GM12878 (cell line): ENCODE measurements at regions not wholly inside any gene's neighbourhood (a gene's known extent, or its start where the extent isn't known, plus 50 kb on each side); places are given as distances from the start of the nearest gene placed in this dataset.

Experiments
- ATAC-seq: fragments of 200-7000 bp; cut with Tn5 transposase; 3 replicates; pipeline ENCODE4 v1.9.1; 2020; ENCODE audit warnings: mild to moderate bottlenecking, moderate library complexity
- BruUV-seq: library from RNA; stranded (reverse); fragments of 400-500 nt; replicated peaks from 2 replicates; lab custom pipeline; 2021; lab: Mats Ljungman, UMichigan
- CTCF ChIA-PET: fragments of 300-600 bp; sonication (Branson Sonifier 250); formaldehyde crosslinking; extraction: SDS; loops from one replicate; lab custom pipeline; 2021; ENCODE audit warnings: inconsistent platforms; lab: Yijun Ruan, JAX
- POLR2A ChIA-PET: fragments of 350-600 bp; formaldehyde crosslinking; extraction: SDS; loops from one replicate; lab custom pipeline; 2021; ENCODE audit warnings: inconsistent platforms; lab: Charles Lee
- RAD21 ChIA-PET: fragments of 300-600 bp; sonication (Branson Sonifier 250); formaldehyde crosslinking; loops from one replicate; lab custom pipeline; 2023; ENCODE audit warnings: antibody characterized with exemption; ENCODE audit not compliant: unreplicated experiment; lab: Charles Lee
- SMC1A ChIA-PET: fragments of 300-600 bp; sonication (Branson Sonifier 250); formaldehyde crosslinking; loops from one replicate; lab custom pipeline; 2023; ENCODE audit not compliant: unreplicated experiment, uncharacterized antibody; lab: Charles Lee
- DNase-seq: peaks from one replicate; pipeline ENCODE4 v3.0.0-alpha.2; 2011; ENCODE audit warnings: low read depth, low spot score
- FAIRE-seq: peaks from 3 replicates; lab custom pipeline; 2011; peaks lifted over from hg19 to GRCh38; lab: Jason Lieb, UNC
- H2AFZ ChIP-seq: 2 replicates; pipeline ENCODE4 v1.6.0; 2011; ENCODE audit warnings: low read depth, low read length, control low read depth; ENCODE audit not compliant: control insufficient read depth
- H3K27ac ChIP-seq: 2 replicates; pipeline ENCODE4 v1.5.1; 2011; ENCODE audit warnings: control low read depth; ENCODE audit not compliant: control insufficient read depth, insufficient read depth
- H3K27me3 ChIP-seq, 2 experiments: replicated peaks in 1 of 2; 2 replicates each; pipeline versions ENCODE4 v1.6.0 to v1.6.1; 2011; ENCODE audit warnings: low read length in 1 of 2; ENCODE audit not compliant: control insufficient read depth in 2 of 2, insufficient read depth in 2 of 2
- H3K36me3 ChIP-seq, 2 experiments: 2 replicates each; pipeline ENCODE4 v1.5.1; 2011; ENCODE audit warnings: low read length in 1 of 2; ENCODE audit not compliant: control insufficient read depth in 2 of 2, insufficient read depth in 2 of 2
- H3K4me1 ChIP-seq: 2 replicates; pipeline ENCODE4 v1.6.1; 2011; ENCODE audit warnings: mild to moderate bottlenecking, low read length, moderate library complexity, mixed read lengths; ENCODE audit not compliant: control insufficient read depth, insufficient read depth
- H3K4me2 ChIP-seq: 2 replicates; pipeline ENCODE4 v1.6.0; 2011; ENCODE audit warnings: control low read depth; ENCODE audit not compliant: control insufficient read depth, insufficient read depth
- H3K4me3 ChIP-seq: fragments of 200-600 bp; sonication (generic); 2 replicates; pipeline ENCODE4 v1.5.1; 2016
- H3K79me2 ChIP-seq: 2 replicates; pipeline ENCODE4 v1.6.0; 2011; ENCODE audit warnings: low read length; ENCODE audit not compliant: control insufficient read depth, insufficient read depth
- H3K9ac ChIP-seq: 2 replicates; pipeline ENCODE4 v1.8.0; 2011; ENCODE audit warnings: low read length, control low read depth, mixed read lengths; ENCODE audit not compliant: control insufficient read depth, insufficient read depth
- H3K9me3 ChIP-seq: replicated peaks from 3 replicates; pipeline ENCODE4 v1.5.1; 2011; ENCODE audit warnings: mild to moderate bottlenecking, low read length; ENCODE audit not compliant: control insufficient read depth, insufficient read depth
- H4K20me1 ChIP-seq: 2 replicates; pipeline ENCODE4 v1.6.0; 2011; ENCODE audit not compliant: control insufficient read depth, insufficient read depth
- BCL11A ChIP-seq: IDR thresholded peaks from 2 replicates; pipeline ENCODE4 v1.6.1; 2011; ENCODE audit warnings: low read depth, low read length
- BHLHE40 ChIP-seq, 2 experiments: fragments of 450-650 bp in 1 of 2; IDR thresholded peaks; 2 replicates each; pipeline ENCODE4 v1.6.1; 2011 to 2017; ENCODE audit warnings: low read depth in 2 of 2, borderline replicate concordance in 1 of 2, improper control_type of control experiment in 1 of 2, low read length in 1 of 2, mild to moderate bottlenecking in 1 of 2
- ETV6 ChIP-seq, 2 experiments: fragments of 450-650 bp in 1 of 2; IDR thresholded peaks in 1 of 2; conservative IDR thresholded peaks in 1 of 2; 2 replicates each; pipeline ENCODE4 v1.6.1; 2014; ENCODE audit warnings: antibody characterized with exemption in 1 of 2, borderline replicate concordance in 1 of 2, low read depth in 1 of 2, mild to moderate bottlenecking in 1 of 2, moderate library complexity in 1 of 2
- HDAC6 ChIP-seq: fragments of 200-600 bp; sonication (generic); IDR thresholded peaks from one replicate; pipeline ENCODE4 v1.8.0; 2017; ENCODE audit warnings: antibody characterized with exemption; ENCODE audit not compliant: unreplicated experiment
- KAT2A ChIP-seq: conservative IDR thresholded peaks from 2 replicates; pipeline ENCODE4 v1.6.1; 2011; ENCODE audit warnings: low read depth, low read length; ENCODE audit not compliant: control insufficient read depth
- RAD51 ChIP-seq: fragments of 450-650 bp; IDR thresholded peaks from 2 replicates; pipeline ENCODE4 v1.6.1; 2016; ENCODE audit warnings: moderate library complexity, mild to moderate bottlenecking, inconsistent platforms
- SMAD1 ChIP-seq: fragments of 450-650 bp; IDR thresholded peaks from 2 replicates; pipeline ENCODE4 v1.6.1; 2018; ENCODE audit warnings: mild to moderate bottlenecking, low read depth; ENCODE audit not compliant: partially characterized antibody
- SUPT20H ChIP-seq: IDR thresholded peaks from 2 replicates; pipeline ENCODE4 v1.6.1; 2011; ENCODE audit warnings: low read depth, mild to moderate bottlenecking, low read length, moderate library complexity, borderline replicate concordance; ENCODE audit not compliant: control insufficient read depth
- USF2 ChIP-seq: IDR thresholded peaks from 2 replicates; pipeline ENCODE4 v1.6.1; 2011; ENCODE audit warnings: low read depth, low read length, improper control_type of control experiment, borderline replicate concordance
- YY1 ChIP-seq: IDR thresholded peaks from 2 replicates; pipeline ENCODE4 v1.6.1; 2011; ENCODE audit warnings: low read depth, mild to moderate bottlenecking, low read length
- ZBED1 ChIP-seq: IDR thresholded peaks from 2 replicates; pipeline ENCODE4 v1.6.1; 2016; ENCODE audit warnings: borderline replicate concordance
- ZNF274 ChIP-seq: IDR thresholded peaks from one replicate; pipeline ENCODE4 v1.8.0; 2011; ENCODE audit not compliant: insufficient read length, insufficient read depth
- ZNF384 ChIP-seq: IDR thresholded peaks from 2 replicates; pipeline ENCODE4 v1.6.1; 2012; ENCODE audit warnings: low read depth, mild to moderate bottlenecking, low read length, improper control_type of control experiment, borderline replicate concordance
- WGBS: methylation state at CpG from one replicate; pipeline ENCODE4 v1.1.6; 2016; ENCODE audit warnings: low lambda C conversion rate; ENCODE audit not compliant: insufficient replicate concordance, insufficient coverage; ENCODE audit errors: missing lambda C conversion rate; 5-methylcytosine and 5-hydroxymethylcytosine counted together
- in situ Hi-C: fragments of 300-500 bp; cut with MboI; formaldehyde crosslinking; loops from 9 replicates; pipeline ENCODE4 v1.14.3; 2018; ENCODE audit warnings: mixed read lengths
- intact Hi-C: fragments of 100-400 bp; cut with micrococcal nuclease; formaldehyde crosslinking; loops from one replicate; pipeline ENCODE4 v1.14.2; 2022; ENCODE audit not compliant: unreplicated experiment

- SMC1A ChIA-PET: no interaction called here
- Histone ChIP-seq H3K27me3 (no peaks in the 10 kb centered on the region), H3K79me2 (no peaks in the 10 kb centered on the region), H3K9me3 (no peaks in the 10 kb centered on the region; the same call in 2 of the 3 replicates)
- WGBS: 20% methylated on average over 2 of the region's 2 CpGs
- ATAC-seq (no peak), FAIRE-seq (no peak)
- no TSS peak for BruUV-seq
- in situ Hi-C loops: no loop called here
- no peak for TF ChIP-seq BHLHE40 (IDR thresholded peaks at IDR 0.05; ENCODE audit: borderline replicate concordance in 1 of 2, low read depth in 2 of 2, low read length in 1 of 2)
- TF ChIP-seq USF2: no peak
- no peak for TF ChIP-seq ZNF274
- TF ChIP-seq SUPT20H: no peak
- TF ChIP-seq BCL11A: no peak
- TF ChIP-seq ZBED1: no peak
- no peak for TF ChIP-seq RAD51
- TF ChIP-seq SMAD1: no peak
- no peak for TF ChIP-seq ZNF384
- TF ChIP-seq ETV6 (conservative IDR thresholded peaks at IDR 0.05 in 1 of 2, IDR thresholded peaks at IDR 0.05 in 1 of 2; ENCODE audit: borderline replicate concordance in 1 of 2, low read depth in 1 of 2): no peak
- TF ChIP-seq YY1: no peak
- TF ChIP-seq HDAC6: no peak
- no peak for TF ChIP-seq KAT2A
- TF ChIP-seq, all 136 proteins: peak for 0
- Histone ChIP-seq H3K36me3 (no peaks in the 10 kb centered on the region), H3K27ac (no peak overlapping the region), H3K4me3 (no peak overlapping the region), H3K9ac (no peak overlapping the region), H2AFZ (no peak overlapping the region), H4K20me1 (no peaks in the 10 kb centered on the region), H3K4me2 (no peak overlapping the region), H3K4me1 (no peaks in the 10 kb centered on the region)
- no peak for DNase-seq
- RAD21 ChIA-PET: no interaction called here
- CTCF ChIA-PET: no interaction called here
- intact Hi-C loops: no loop called here
- POLR2A ChIA-PET: no interaction called here
These were observed 93.1 kb upstream of the CXCL12 start for GRCh38 chr10:44478040-44478439.
